Ectodermal cell (in vitro differentiated cells): ENCODE measurements at regions not wholly inside any gene's neighbourhood (a gene's known extent, or its start where the extent isn't known, plus 50 kb on each side); places are given as distances from the start of the nearest gene placed in this dataset.

Experiments used
- H3K27ac ChIP-seq: 2 replicates; pipeline ENCODE4 v1.7.0; 2013; ENCODE audit warnings: mild to moderate bottlenecking, low read depth, low read length; ENCODE audit not compliant: insufficient read depth, poor library complexity, severe bottlenecking
- H3K27me3 ChIP-seq: 2 replicates; pipeline ENCODE4 v1.7.0; 2013; ENCODE audit warnings: mild to moderate bottlenecking, low read length; ENCODE audit not compliant: insufficient read depth, control insufficient read depth, poor library complexity, severe bottlenecking
- H3K36me3 ChIP-seq: one replicate; pipeline ENCODE4 v1.7.0; 2013; ENCODE audit warnings: low read length; ENCODE audit not compliant: control insufficient read depth, insufficient read depth
- H3K4me1 ChIP-seq: one replicate; pipeline ENCODE4 v1.7.0; 2013; ENCODE audit warnings: low read length; ENCODE audit not compliant: control insufficient read depth, insufficient read depth
- H3K4me3 ChIP-seq: 2 replicates; pipeline ENCODE4 v1.7.0; 2013; ENCODE audit warnings: low read depth, low read length, control low read depth; ENCODE audit not compliant: insufficient read depth
- H3K9me3 ChIP-seq: 2 replicates; pipeline ENCODE4 v1.7.0; 2013; ENCODE audit warnings: mild to moderate bottlenecking, low read length, moderate library complexity; ENCODE audit not compliant: control insufficient read depth
- WGBS, 2 experiments: methylation state at CpG; one replicate each; pipeline ENCODE4 v1.1.7; 2013; ENCODE audit warnings: missing lambda C conversion rate in 2 of 2; 5-methylcytosine and 5-hydroxymethylcytosine counted together

DNA sequence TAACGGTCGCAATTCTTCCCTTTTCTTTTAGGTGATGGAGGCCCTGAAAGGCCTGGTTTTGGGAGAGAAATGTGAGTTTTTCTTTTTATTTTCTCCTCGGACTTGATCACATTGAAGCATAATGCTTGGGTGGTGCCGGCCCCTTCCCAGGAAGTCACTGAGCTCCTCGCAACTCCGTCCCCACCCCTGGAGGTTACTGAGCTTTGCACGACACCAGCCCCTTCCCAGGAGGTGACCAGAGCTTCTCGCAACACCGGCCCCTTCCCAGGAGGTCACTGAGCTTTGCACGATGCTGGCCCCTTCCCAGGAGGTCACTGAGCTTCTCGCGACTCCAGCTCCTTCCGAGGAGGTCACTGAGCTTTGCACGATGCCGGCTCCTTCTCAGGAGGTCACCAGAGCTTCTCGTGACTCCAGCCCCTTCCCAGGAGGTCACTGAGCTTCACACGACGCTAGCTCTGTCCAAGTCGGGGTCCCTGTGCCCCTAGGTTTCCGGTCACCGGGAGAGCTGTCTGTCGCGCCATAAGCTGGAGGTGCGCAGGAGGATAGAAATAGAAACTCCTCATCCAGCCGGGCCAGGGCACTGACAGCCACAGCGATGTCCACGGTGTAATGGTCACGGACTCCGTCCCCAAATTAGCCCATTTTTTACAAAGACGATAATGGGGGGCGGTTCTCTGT lies 586.4 kb downstream of the BRD1 start:
- no peaks in the 10 kb centered on the region for H3K4me1 ChIP-seq
- no peaks in the 10 kb centered on the region for H3K27me3 ChIP-seq
- H3K4me3 ChIP-seq: no peak overlapping the region
- H3K27ac ChIP-seq: no peak overlapping the region
- WGBS, 2 experiments: 93% methylated on average over 31 of the region's 31 CpGs
- no peaks in the 10 kb centered on the region for H3K36me3 ChIP-seq
- H3K9me3 ChIP-seq: no peaks in the 10 kb centered on the region

- Histone ChIP-seq H3K36me3 (no peaks in the 10 kb centered on the region), H3K27ac (no peak overlapping the region)
- 85 to 87% methylated on average over 12 of the region's 12 CpGs for WGBS, 2 experiments
Measured at GRCh38 chr22:49240472-49240871, 587.2 kb downstream of the BRD1 start.

GRCh38 chr22:49240016-49240380 lies 587.7 kb downstream of the BRD1 start:
- Histone ChIP-seq H3K27ac (no peak overlapping the region), H3K9me3 (no peaks in the 10 kb centered on the region), H3K4me3 (no peak overlapping the region), H3K36me3 (no peaks in the 10 kb centered on the region), H3K27me3 (no peaks in the 10 kb centered on the region), H3K4me1 (no peaks in the 10 kb centered on the region)
- WGBS, 2 experiments: 80 to 82% methylated on average over 9 of the region's 9 CpGs

More at GRCh38 chr22:49240472-49240871, 587.2 kb downstream of the BRD1 start:
- no peaks in the 10 kb centered on the region for H3K4me1 ChIP-seq
- no peaks in the 10 kb centered on the region for H3K9me3 ChIP-seq
- no peaks in the 10 kb centered on the region for H3K27me3 ChIP-seq
- no peak overlapping the region for H3K4me3 ChIP-seq

GRCh38 chr22:49239264-49240015 lies 588.2 kb downstream of the BRD1 start:
- Histone ChIP-seq H3K27me3 (no peaks in the 10 kb centered on the region), H3K36me3 (no peaks in the 10 kb centered on the region), H3K9me3 (no peaks in the 10 kb centered on the region), H3K27ac (no peak overlapping the region), H3K4me3 (no peak overlapping the region), H3K4me1 (no peaks in the 10 kb centered on the region)
- 88 to 89% methylated on average over 18 of the region's 18 CpGs for WGBS, 2 experiments

DNA sequence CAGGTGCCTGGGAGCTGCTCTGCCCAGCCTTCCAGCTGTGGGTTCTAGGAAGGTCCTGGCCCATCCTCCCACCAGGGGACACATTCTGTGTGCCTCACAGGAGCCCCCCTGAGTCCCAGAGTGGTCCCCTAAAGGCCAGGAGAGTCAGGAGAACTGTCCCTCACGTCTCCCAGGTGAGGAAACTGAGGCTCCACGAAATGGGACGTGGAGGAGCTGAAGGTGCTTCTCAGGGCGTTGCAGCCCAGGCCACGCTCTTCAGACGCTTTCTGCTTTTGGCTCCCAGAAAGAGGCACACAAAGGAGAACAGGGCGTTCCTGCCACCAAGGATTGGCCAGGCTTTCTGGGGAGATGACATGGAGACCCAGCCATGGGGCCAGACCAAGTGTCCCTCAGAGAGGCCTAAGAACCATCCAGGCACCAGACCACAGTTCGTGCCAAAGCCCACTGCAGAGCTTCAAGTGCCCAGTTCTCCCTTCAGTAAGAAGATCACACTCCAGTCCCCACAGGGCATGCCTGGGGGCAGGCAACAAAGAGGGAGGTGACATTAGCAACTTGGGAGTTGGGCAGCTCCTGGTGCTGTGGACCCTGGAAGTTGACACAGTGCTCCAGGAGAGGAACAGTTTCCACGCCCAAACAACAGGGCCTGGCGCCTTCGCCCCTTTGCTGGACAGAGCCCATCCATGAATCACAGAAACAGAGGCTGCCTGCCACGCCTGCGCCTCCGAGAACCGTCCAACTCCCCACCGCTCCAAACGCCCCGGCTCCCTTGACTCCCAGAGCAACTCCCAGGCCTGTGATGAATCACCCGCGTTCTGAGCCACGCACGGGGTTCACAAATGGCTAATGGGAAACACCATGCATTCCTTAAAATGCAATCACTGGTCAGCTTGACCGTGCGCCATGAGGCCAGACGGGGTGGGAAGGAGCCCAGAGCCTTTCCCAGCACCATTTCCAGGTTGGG lies 589.2 kb downstream of the BRD1 start:
- Histone ChIP-seq H3K36me3 (no peaks in the 10 kb centered on the region), H3K9me3 (no peaks in the 10 kb centered on the region)
- WGBS, 2 experiments: 89 to 90% methylated on average over 25 of the region's 25 CpGs

DNA sequence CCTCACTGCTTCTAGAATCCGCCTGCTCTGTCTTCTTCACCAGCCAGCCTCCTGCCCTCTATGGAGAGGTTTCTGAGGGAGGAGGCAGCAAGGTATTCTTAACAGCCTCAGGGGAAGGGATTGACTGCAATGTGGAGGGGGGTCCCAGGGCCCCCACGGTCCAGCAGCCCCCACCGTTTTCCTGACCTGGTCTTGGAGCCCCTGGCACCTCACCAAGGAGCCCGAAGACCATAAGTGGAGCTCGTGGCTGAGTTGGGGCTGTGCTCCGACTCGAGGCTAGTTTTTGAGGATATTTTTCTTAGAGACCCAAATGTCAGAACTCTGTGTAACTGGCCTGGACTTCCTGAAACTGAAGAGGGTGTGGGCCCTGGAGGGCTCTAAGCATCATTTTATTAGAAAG lies 590.0 kb downstream of the BRD1 start:
- H3K4me1 ChIP-seq: no peaks in the 10 kb centered on the region
- no peaks in the 10 kb centered on the region for H3K36me3 ChIP-seq
- no peak overlapping the region for H3K4me3 ChIP-seq
- no peaks in the 10 kb centered on the region for H3K27me3 ChIP-seq
- 66 to 73% methylated on average over 6 to 7 of the region's 7 CpGs for WGBS, 2 experiments
- H3K27ac ChIP-seq: no peak overlapping the region
- no peaks in the 10 kb centered on the region for H3K9me3 ChIP-seq

More for the DNA sequence above, 589.2 kb downstream of the BRD1 start:
- no peaks in the 10 kb centered on the region for H3K27me3 ChIP-seq
- H3K4me1 ChIP-seq: no peaks in the 10 kb centered on the region
- no peak overlapping the region for H3K4me3 ChIP-seq
- no peak overlapping the region for H3K27ac ChIP-seq

DNA sequence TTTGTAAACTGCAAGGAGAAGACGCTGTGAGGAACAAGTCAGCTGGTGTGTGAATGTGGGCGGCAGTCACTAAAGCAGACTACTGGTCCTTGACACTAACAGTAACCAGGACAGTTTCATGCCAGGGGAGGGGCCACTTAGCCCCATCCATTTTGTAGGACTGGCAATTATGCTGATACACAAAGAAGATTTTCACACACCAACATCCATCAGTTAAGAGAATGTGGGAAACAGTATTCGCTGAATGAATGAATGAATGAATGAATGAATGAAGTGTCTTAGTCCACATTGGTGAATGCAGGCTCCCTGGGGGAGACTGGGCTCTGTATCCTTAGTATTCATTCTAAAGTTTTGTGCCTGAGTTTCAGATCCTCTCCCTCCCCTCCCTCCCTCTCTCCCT lies 590.4 kb downstream of the BRD1 start:
- no peak overlapping the region for H3K27ac ChIP-seq
- WGBS, 2 experiments: 73 to 79% methylated on average over 3 of the region's 3 CpGs
- H3K36me3 ChIP-seq: no peaks in the 10 kb centered on the region
- no peaks in the 10 kb centered on the region for H3K27me3 ChIP-seq
- H3K4me1 ChIP-seq: no peaks in the 10 kb centered on the region
- H3K4me3 ChIP-seq: no peak overlapping the region
- no peaks in the 10 kb centered on the region for H3K9me3 ChIP-seq

DNA sequence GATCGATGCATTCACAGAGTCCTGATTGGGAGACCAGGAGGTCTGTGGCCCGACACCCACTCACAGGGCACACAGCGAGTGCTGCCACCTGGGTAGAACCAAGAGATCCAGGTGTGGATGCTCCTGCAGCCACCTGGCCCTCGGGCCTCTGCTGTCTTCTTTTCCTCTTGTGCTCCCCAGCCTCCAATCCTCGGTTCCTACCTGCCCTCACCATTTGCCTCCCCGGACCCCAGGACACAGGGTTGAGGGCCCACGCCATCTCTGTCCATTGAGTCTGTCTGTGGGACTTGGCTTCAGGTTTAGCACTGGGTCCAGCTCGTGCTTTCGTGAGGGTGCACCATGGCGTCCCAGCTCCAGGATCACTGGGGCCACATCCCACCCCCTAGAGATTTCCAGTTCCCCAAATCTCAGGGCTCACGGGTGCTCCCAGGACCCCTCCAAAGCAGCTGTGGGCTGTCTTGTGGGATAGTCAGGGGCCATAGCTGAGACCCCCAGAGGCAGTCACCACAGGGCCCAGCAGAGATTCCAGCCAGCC lies 591.1 kb downstream of the BRD1 start:
- no peaks in the 10 kb centered on the region for H3K27me3 ChIP-seq
- no peak overlapping the region for H3K27ac ChIP-seq
- no peaks in the 10 kb centered on the region for H3K4me1 ChIP-seq
- WGBS, 2 experiments: 95 to 96% methylated on average over 11 of the region's 11 CpGs
- H3K9me3 ChIP-seq: no peaks in the 10 kb centered on the region
- H3K36me3 ChIP-seq: no peaks in the 10 kb centered on the region
- no peak overlapping the region for H3K4me3 ChIP-seq

DNA sequence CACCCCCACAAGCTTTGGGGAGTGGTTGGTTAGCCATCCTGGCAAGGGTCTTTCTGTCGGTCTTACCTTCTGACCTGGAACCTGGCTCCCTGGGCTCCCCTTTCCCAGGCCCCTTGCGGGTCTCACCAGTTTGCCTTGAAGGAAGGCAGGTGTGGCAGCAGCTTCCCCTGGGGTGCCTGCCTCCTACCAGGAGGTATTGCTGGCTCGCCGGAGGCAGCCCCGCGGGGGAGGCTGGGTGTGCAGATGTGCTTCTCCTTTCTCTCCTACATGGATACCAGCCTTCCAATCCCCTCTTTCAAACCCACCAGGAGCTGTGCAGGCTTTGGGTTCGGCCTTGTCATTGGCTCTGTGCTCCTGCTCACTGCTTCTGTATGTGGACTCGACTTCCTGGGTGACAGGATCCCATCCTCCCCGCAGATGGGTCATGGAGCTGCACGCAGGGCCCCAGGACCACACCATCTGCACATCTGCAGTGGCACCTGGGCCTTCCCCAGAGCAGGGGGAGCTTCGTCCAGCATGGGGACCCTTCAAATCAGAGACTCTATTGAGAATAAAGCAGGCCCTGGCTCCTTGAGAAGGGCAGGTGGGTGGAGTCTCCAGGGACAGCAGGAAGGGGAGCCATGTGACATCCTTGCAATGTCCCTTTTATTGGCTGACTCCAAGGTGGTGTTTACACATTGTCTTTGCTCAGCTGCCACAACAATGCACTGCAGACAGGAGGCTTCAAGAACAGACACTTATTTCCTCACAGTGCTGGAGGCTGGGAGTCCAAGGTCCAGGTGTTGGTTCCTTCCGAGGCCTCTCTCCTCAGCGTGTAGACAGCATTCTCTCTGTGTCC lies 592.0 kb downstream of the BRD1 start:
- H3K9me3 ChIP-seq: no peaks in the 10 kb centered on the region
- H3K27ac ChIP-seq: no peak overlapping the region
- H3K27me3 ChIP-seq: no peaks in the 10 kb centered on the region
- H3K4me3 ChIP-seq: no peak overlapping the region
- no peaks in the 10 kb centered on the region for H3K4me1 ChIP-seq
- 76 to 79% methylated on average over 13 of the region's 13 CpGs for WGBS, 2 experiments
- no peaks in the 10 kb centered on the region for H3K36me3 ChIP-seq
